Choroid plexus epithelial cell (primary cell): ENCODE measurements at regions not wholly inside any gene's neighbourhood (a gene's known extent, or its start where the extent isn't known, plus 50 kb on each side); places are given as distances from the start of the nearest gene placed in this dataset.

ENCODE experiments used
- DNase-seq: peaks from one replicate; pipeline ENCODE4 v3.0.0-alpha.2; 2010; ENCODE audit warnings: low read depth
- H3K4me3 ChIP-seq: 2 replicates; pipeline ENCODE4 v1.5.1; 2011; ENCODE audit warnings: low read depth, mild to moderate bottlenecking, control low read depth, low read length, moderate library complexity
- CTCF ChIP-seq: conservative IDR thresholded peaks from 2 replicates; pipeline ENCODE4 v1.5.1; 2011; ENCODE audit warnings: low read depth, mild to moderate bottlenecking, control low read depth, inconsistent platforms, low read length, moderate library complexity

- no peak for TF ChIP-seq CTCF
- H3K4me3 ChIP-seq: no peak overlapping the region
- DNase-seq: peak; percentile 41
Observed at GRCh38 chr1:81126989-81127581, 673.6 kb upstream of the ADGRL2 start.

- no peak for TF ChIP-seq CTCF
- no peak for DNase-seq
- no peak overlapping the region for H3K4me3 ChIP-seq
Observed at GRCh38 chr1:81125672-81126071, 675.1 kb upstream of the ADGRL2 start.

- no peak for DNase-seq
- H3K4me3 ChIP-seq: no peak overlapping the region
- TF ChIP-seq CTCF: no peak
Observed at GRCh38 chr1:81121306-81121705, 679.4 kb upstream of the ADGRL2 start.

- DNase-seq: no peak
- no peak for TF ChIP-seq CTCF
- no peak overlapping the region for H3K4me3 ChIP-seq
Observed at GRCh38 chr1:81119319-81119718, 681.4 kb upstream of the ADGRL2 start.

GRCh38 chr1:81118550-81118949 is 682.2 kb upstream of the ADGRL2 start:
- no peak overlapping the region for H3K4me3 ChIP-seq
- no peak for DNase-seq
- TF ChIP-seq CTCF: no peak

- TF ChIP-seq CTCF: no peak
- DNase-seq: no peak
- H3K4me3 ChIP-seq: no peak overlapping the region
Observed at GRCh38 chr1:81115422-81115821, 685.3 kb upstream of the ADGRL2 start.

- no peak for DNase-seq
- peak; percentile 24 for TF ChIP-seq CTCF
- no peak overlapping the region for H3K4me3 ChIP-seq
Observed at GRCh38 chr1:81114191-81114590, 686.5 kb upstream of the ADGRL2 start.
